Nephron (organoid): ENCODE measurements at regions not wholly inside any gene's neighbourhood (a gene's known extent, or its start where the extent isn't known, plus 50 kb on each side); places are given as distances from the start of the nearest gene placed in this dataset.
A peak's percentile ranks its signal among the peaks of the same experiment; 100 is the strongest.
"Not testable (repeated sequence)": the region's sequence is repeated elsewhere in the genome, so short reads cannot be mapped to it uniquely, and the experiment has no call there.

ENCODE experiments used
- H3K27ac Mint-ChIP-seq, 3 experiments: 2 replicates each; pipeline ENCODE4 v1.8.0; 2020; ENCODE audit warnings: mixed read lengths in 3 of 3, mild to moderate bottlenecking in 2 of 3, moderate library complexity in 1 of 3
- H3K27me3 Mint-ChIP-seq: 2 replicates; pipeline ENCODE4 v1.8.0; 2021; ENCODE audit warnings: low read depth, mild to moderate bottlenecking, moderate library complexity, mixed read lengths
- H3K36me3 Mint-ChIP-seq: 2 replicates; pipeline ENCODE4 v1.8.0; 2020; ENCODE audit warnings: low read depth, mixed read lengths
- H3K4me1 Mint-ChIP-seq: 2 replicates; pipeline ENCODE4 v1.8.0; 2020; ENCODE audit warnings: mixed read lengths
- H3K4me3 Mint-ChIP-seq, 3 experiments: 2 replicates each; pipeline ENCODE4 v1.8.0; 2020; ENCODE audit warnings: mild to moderate bottlenecking in 3 of 3, mixed read lengths in 3 of 3, moderate library complexity in 2 of 3
- H3K9me3 Mint-ChIP-seq: 2 replicates; pipeline ENCODE4 v1.8.0; 2020; ENCODE audit warnings: mixed read lengths
- CTCF ChIP-seq, 3 experiments: fragments of 200-600 bp; sonication (generic); IDR thresholded peaks; one replicate each; pipeline ENCODE4 v1.5.0; 2021; ENCODE audit warnings: antibody characterized with exemption in 3 of 3; ENCODE audit not compliant: unreplicated experiment in 3 of 3

- Mint-ChIP-seq H3K4me3 (no peak overlapping the region), H3K27ac (peak overlapping the region in 1 of 3 experiments; percentile 20), H3K36me3 (no peaks in the 10 kb centered on the region), H3K4me1 (peaks cover 4% of the 10 kb centered on the region), H3K27me3 (peaks cover 3% of the 10 kb centered on the region), H3K9me3 (no peaks in the 10 kb centered on the region)
- no peak for TF ChIP-seq CTCF (IDR thresholded peaks at IDR 0.05; ENCODE audit: unreplicated experiment in 3 of 3)
Measured at GRCh38 chr11:127962416-127962815, 624.9 kb downstream of the ETS1 start.

- no peaks in the 10 kb centered on the region for H3K27me3 Mint-ChIP-seq
- H3K4me3 Mint-ChIP-seq, result no peak overlapping the region
- H3K36me3 Mint-ChIP-seq, result peaks cover 8% of the 10 kb centered on the region
- H3K27ac Mint-ChIP-seq, result no peak overlapping the region
- peaks cover 6% of the 10 kb centered on the region for H3K4me1 Mint-ChIP-seq
- peaks cover 14% of the 10 kb centered on the region for H3K9me3 Mint-ChIP-seq
- TF ChIP-seq CTCF (IDR thresholded peaks at IDR 0.05; ENCODE audit: unreplicated experiment in 3 of 3), result no peak
Measured at GRCh38 chr11:127950162-127950561, 637.2 kb downstream of the ETS1 start.

GRCh38 chr11:127943763-127944162, 643.6 kb downstream of the ETS1 start:
- H3K9me3 Mint-ChIP-seq, result peaks cover 5% of the 10 kb centered on the region
- H3K36me3 Mint-ChIP-seq, result no peaks in the 10 kb centered on the region
- no peak overlapping the region for H3K4me3 Mint-ChIP-seq
- no peak overlapping the region for H3K27ac Mint-ChIP-seq
- TF ChIP-seq CTCF (IDR thresholded peaks at IDR 0.05; ENCODE audit: unreplicated experiment in 3 of 3), result no peak
- H3K4me1 Mint-ChIP-seq, result no peaks in the 10 kb centered on the region
- H3K27me3 Mint-ChIP-seq, result no peaks in the 10 kb centered on the region

- Mint-ChIP-seq H3K27me3 (no peaks in the 10 kb centered on the region), H3K4me1 (no peaks in the 10 kb centered on the region), H3K27ac (no peak overlapping the region), H3K9me3 (peaks cover 5% of the 10 kb centered on the region), H3K4me3 (no peak overlapping the region), H3K36me3 (no peaks in the 10 kb centered on the region)
- TF ChIP-seq CTCF (IDR thresholded peaks at IDR 0.05; ENCODE audit: unreplicated experiment in 3 of 3), result no peak
Measured at GRCh38 chr11:127943152-127943551, 644.2 kb downstream of the ETS1 start.

- not testable (repeated sequence) for H3K36me3 Mint-ChIP-seq, H3K27ac Mint-ChIP-seq, H3K4me3 Mint-ChIP-seq, H3K4me1 Mint-ChIP-seq, H3K9me3 Mint-ChIP-seq, H3K27me3 Mint-ChIP-seq
Measured at GRCh38 chr11:127941554-127941953, 645.8 kb downstream of the ETS1 start.

- no peak for TF ChIP-seq CTCF (IDR thresholded peaks at IDR 0.05; ENCODE audit: unreplicated experiment in 3 of 3)
- H3K4me3 Mint-ChIP-seq, result no peak overlapping the region
- peaks cover 5% of the 10 kb centered on the region for H3K9me3 Mint-ChIP-seq
- no peaks in the 10 kb centered on the region for H3K36me3 Mint-ChIP-seq
- H3K27ac Mint-ChIP-seq, result no peak overlapping the region
- no peaks in the 10 kb centered on the region for H3K27me3 Mint-ChIP-seq
- no peaks in the 10 kb centered on the region for H3K4me1 Mint-ChIP-seq
Measured at GRCh38 chr11:127939000-127939399, 648.4 kb downstream of the ETS1 start.
